ENCODE measurements at regions not wholly inside any gene's neighbourhood (a gene's known extent, or its start where the extent isn't known, plus 50 kb on each side); places are given as distances from the start of the nearest gene placed in this dataset.

GRCh38 chr18:25518716-25519053 is 166.7 kb upstream of the ZNF521 start:
- TF ChIP-seq CTCF (IDR thresholded peaks at IDR 0.05), result no peak
- no peak for DNase-seq (ENCODE audit: low spot score)
- Histone ChIP-seq H3K4me3 (no peak overlapping the region), H3K27ac (no peak overlapping the region)

GRCh38 chr18:25517881-25518715 is 166.1 kb upstream of the ZNF521 start:
- Histone ChIP-seq H3K27ac (no peak overlapping the region), H3K4me3 (no peak overlapping the region)
- no peak for TF ChIP-seq CTCF (IDR thresholded peaks at IDR 0.05)
- no peak for DNase-seq (ENCODE audit: low spot score)

GRCh38 chr18:25516747-25517498 is 165.0 kb upstream of the ZNF521 start:
- DNase-seq (ENCODE audit: low spot score), result no peak
- no peak for TF ChIP-seq CTCF (IDR thresholded peaks at IDR 0.05)
- Histone ChIP-seq H3K27ac (no peak overlapping the region), H3K4me3 (no peak overlapping the region)

- no peak overlapping the region for H3K4me3 ChIP-seq
- no peak overlapping the region for H3K27ac ChIP-seq
- DNase-seq (ENCODE audit: low spot score), result no peak
- TF ChIP-seq CTCF (IDR thresholded peaks at IDR 0.05), result no peak
Measured at GRCh38 chr18:25516121-25516520, 164.2 kb upstream of the ZNF521 start.

GRCh38 chr18:25510096-25510495 is 158.1 kb upstream of the ZNF521 start:
- TF ChIP-seq CTCF (IDR thresholded peaks at IDR 0.05), result no peak
- H3K4me3 ChIP-seq, result no peak overlapping the region
- DNase-seq (ENCODE audit: low spot score), result no peak
- H3K27ac ChIP-seq, result no peak overlapping the region

- no peak for TF ChIP-seq CTCF (IDR thresholded peaks at IDR 0.05)
- peak overlapping the region; percentile 65 for H3K4me3 ChIP-seq
- H3K27ac ChIP-seq, result peak overlapping the region in 1 of 2 donors; percentile 20
- peak; percentile 74 for DNase-seq (ENCODE audit: low spot score)
Measured at GRCh38 chr18:25503567-25504081, 151.7 kb upstream of the ZNF521 start.
